ENCODE measurements at regions not wholly inside any gene's neighbourhood (a gene's known extent, or its start where the extent isn't known, plus 50 kb on each side); places are given as distances from the start of the nearest gene placed in this dataset.

GRCh38 chr2:71827524-71827901 is 320.1 kb downstream of the CYP26B1 start:
- no peaks in the 10 kb centered on the region for H3K4me1 Mint-ChIP-seq (ENCODE audit: low read depth)

GRCh38 chr2:71826826-71827523 is 320.7 kb downstream of the CYP26B1 start:
- Mint-ChIP-seq H3K36me3 (no peaks in the 10 kb centered on the region), H3K27ac (no peak overlapping the region), H3K9me3 (ENCODE audit: low read depth) (no peaks in the 10 kb centered on the region), H3K27me3 (peaks cover 9% of the 10 kb centered on the region), H3K4me3 (no peak overlapping the region), H3K4me1 (ENCODE audit: low read depth) (no peaks in the 10 kb centered on the region)

More at GRCh38 chr2:71827524-71827901, 320.1 kb downstream of the CYP26B1 start:
- Mint-ChIP-seq H3K27ac (no peak overlapping the region), H3K36me3 (no peaks in the 10 kb centered on the region), H3K27me3 (peaks cover 8% of the 10 kb centered on the region), H3K9me3 (ENCODE audit: low read depth) (no peaks in the 10 kb centered on the region), H3K4me3 (no peak overlapping the region)

DNA sequence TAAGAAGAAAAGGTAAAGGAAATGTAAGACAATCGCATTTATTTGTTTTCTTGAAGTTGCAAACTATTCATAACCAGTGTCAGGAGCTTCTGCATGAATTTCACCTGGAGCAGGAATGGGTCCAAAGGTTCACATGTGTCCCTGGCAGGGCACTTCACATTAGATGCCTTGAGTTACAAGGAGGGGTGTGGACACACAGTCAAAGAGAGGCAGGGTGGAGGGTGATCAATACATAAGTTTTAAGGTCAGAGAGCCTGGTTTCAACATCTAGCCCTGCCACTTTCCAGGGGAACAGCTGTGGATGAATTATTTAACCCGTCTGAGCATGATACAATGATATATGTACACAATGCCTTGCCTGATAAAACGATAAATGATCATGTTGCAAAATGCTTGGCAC is 321.4 kb downstream of the CYP26B1 start:
- Mint-ChIP-seq H3K27me3 (peaks cover 10% of the 10 kb centered on the region), H3K4me3 (no peak overlapping the region)

GRCh38 chr2:71824436-71824835 is 323.2 kb downstream of the CYP26B1 start:
- Mint-ChIP-seq H3K27me3 (peaks cover 12% of the 10 kb centered on the region), H3K9me3 (ENCODE audit: low read depth) (no peaks in the 10 kb centered on the region), H3K4me1 (ENCODE audit: low read depth) (no peaks in the 10 kb centered on the region), H3K36me3 (no peaks in the 10 kb centered on the region), H3K4me3 (no peak overlapping the region), H3K27ac (no peak overlapping the region)

More for the DNA sequence above, 321.4 kb downstream of the CYP26B1 start:
- H3K9me3 Mint-ChIP-seq (ENCODE audit: low read depth), result no peaks in the 10 kb centered on the region
- H3K4me1 Mint-ChIP-seq (ENCODE audit: low read depth), result no peaks in the 10 kb centered on the region
- H3K27ac Mint-ChIP-seq, result no peak overlapping the region
- no peaks in the 10 kb centered on the region for H3K36me3 Mint-ChIP-seq

- H3K4me3 Mint-ChIP-seq, result no peak overlapping the region
- H3K36me3 Mint-ChIP-seq, result no peaks in the 10 kb centered on the region
- H3K9me3 Mint-ChIP-seq (ENCODE audit: low read depth), result no peaks in the 10 kb centered on the region
These were observed 324.1 kb downstream of the CYP26B1 start for GRCh38 chr2:71823526-71823925.

GRCh38 chr2:71822463-71822862 is 325.2 kb downstream of the CYP26B1 start:
- Mint-ChIP-seq H3K4me3 (no peak overlapping the region), H3K27ac (no peak overlapping the region), H3K4me1 (ENCODE audit: low read depth) (no peaks in the 10 kb centered on the region), H3K36me3 (no peaks in the 10 kb centered on the region), H3K27me3 (peaks cover 13% of the 10 kb centered on the region), H3K9me3 (ENCODE audit: low read depth) (no peaks in the 10 kb centered on the region)

More at GRCh38 chr2:71823526-71823925, 324.1 kb downstream of the CYP26B1 start:
- Mint-ChIP-seq H3K27ac (no peak overlapping the region), H3K27me3 (peaks cover 12% of the 10 kb centered on the region), H3K4me1 (ENCODE audit: low read depth) (no peaks in the 10 kb centered on the region)

DNA sequence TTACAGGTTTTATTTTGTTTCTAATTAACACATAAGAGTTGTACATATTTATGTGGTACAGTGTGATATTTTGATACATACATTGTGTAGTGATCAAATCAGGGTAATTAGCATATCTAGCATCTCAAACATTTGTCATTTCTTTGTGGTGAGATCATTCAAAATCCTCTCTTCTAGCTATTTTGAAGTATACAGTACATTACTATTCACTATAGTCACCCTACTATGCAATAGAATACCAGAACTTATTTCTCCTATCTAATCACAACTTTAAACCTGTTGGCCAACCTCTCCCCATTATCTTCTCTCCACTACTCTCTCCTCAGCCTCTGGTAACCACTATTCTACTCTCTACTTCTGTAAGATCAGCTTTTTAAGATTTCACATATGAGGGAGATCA is 325.8 kb downstream of the CYP26B1 start:
- Mint-ChIP-seq H3K9me3 (ENCODE audit: low read depth) (no peaks in the 10 kb centered on the region), H3K27me3 (peaks cover 16% of the 10 kb centered on the region), H3K4me1 (ENCODE audit: low read depth) (no peaks in the 10 kb centered on the region), H3K4me3 (no peak overlapping the region), H3K27ac (no peak overlapping the region), H3K36me3 (no peaks in the 10 kb centered on the region)

DNA sequence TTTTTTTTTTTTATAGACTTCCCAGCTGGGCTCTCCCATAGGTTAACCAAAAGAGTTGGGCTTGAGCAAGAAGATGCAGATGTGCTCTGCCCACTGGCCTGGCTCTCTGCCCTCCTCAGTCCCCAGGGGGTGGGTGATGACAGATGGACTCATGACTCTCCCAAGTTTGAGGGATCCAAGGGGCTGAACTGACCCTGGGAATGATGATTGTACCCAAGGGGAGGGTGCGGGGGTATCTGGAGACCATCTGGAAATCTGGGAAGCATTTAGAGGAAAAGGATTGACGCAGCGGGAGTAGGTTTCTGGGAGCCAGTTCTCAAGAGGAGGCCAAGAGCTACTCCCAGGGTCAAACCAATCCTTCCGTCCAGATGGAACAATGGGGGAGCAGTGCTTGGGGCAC is 330.8 kb downstream of the CYP26B1 start:
- no peak overlapping the region for H3K27ac Mint-ChIP-seq
- no peaks in the 10 kb centered on the region for H3K36me3 Mint-ChIP-seq
- no peaks in the 10 kb centered on the region for H3K9me3 Mint-ChIP-seq (ENCODE audit: low read depth)
- no peaks in the 10 kb centered on the region for H3K4me1 Mint-ChIP-seq (ENCODE audit: low read depth)
- peaks cover 8% of the 10 kb centered on the region for H3K27me3 Mint-ChIP-seq
- no peak overlapping the region for H3K4me3 Mint-ChIP-seq

GRCh38 chr2:71815701-71816474 is 331.8 kb downstream of the CYP26B1 start:
- Mint-ChIP-seq H3K4me3 (no peak overlapping the region), H3K27me3 (peaks cover 6% of the 10 kb centered on the region), H3K27ac (no peak overlapping the region), H3K9me3 (ENCODE audit: low read depth) (no peaks in the 10 kb centered on the region), H3K36me3 (no peaks in the 10 kb centered on the region), H3K4me1 (ENCODE audit: low read depth) (no peaks in the 10 kb centered on the region)

- H3K4me1 Mint-ChIP-seq (ENCODE audit: low read depth), result no peaks in the 10 kb centered on the region
- no peaks in the 10 kb centered on the region for H3K9me3 Mint-ChIP-seq (ENCODE audit: low read depth)
- H3K27me3 Mint-ChIP-seq, result peaks cover 6% of the 10 kb centered on the region
- H3K27ac Mint-ChIP-seq, result no peak overlapping the region
- H3K36me3 Mint-ChIP-seq, result no peaks in the 10 kb centered on the region
- no peak overlapping the region for H3K4me3 Mint-ChIP-seq
These were observed 332.8 kb downstream of the CYP26B1 start for GRCh38 chr2:71814885-71815284.

DNA sequence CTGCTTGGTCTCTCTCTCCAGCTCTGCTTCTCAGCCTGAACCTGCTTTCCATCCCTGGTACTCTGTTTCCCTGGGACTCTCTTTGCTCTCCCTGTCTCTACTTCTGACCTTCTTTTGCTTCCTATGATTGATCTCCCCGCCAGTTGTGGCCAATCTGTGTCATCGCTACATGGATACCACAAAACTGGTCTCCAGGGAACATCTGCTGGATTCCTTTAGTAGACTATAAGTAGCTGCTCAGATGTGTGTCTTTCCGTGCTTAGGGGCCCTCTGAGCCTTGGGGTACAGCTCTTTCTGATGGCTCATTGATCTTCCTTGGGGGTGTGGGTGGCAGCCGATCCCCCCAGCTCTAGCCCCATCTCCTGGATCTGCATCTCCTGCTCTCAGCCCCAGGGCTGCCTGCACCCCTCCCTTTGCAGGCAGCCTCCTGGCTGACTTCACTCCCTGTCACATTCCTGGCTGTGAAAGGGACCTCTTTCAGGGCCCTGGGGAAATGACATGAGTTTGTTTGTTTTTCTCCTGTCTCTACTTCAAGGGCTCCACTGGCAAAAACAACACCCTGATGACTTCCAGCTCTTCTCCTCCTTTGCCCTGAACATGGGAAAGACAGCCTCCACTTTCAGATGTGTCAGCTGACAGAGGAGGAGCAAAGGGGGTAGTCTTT is 333.7 kb downstream of the CYP26B1 start:
- Mint-ChIP-seq H3K27ac (no peak overlapping the region), H3K4me1 (ENCODE audit: low read depth) (no peaks in the 10 kb centered on the region), H3K4me3 (no peak overlapping the region), H3K36me3 (no peaks in the 10 kb centered on the region), H3K27me3 (peaks cover 6% of the 10 kb centered on the region), H3K9me3 (ENCODE audit: low read depth) (no peaks in the 10 kb centered on the region)

DNA sequence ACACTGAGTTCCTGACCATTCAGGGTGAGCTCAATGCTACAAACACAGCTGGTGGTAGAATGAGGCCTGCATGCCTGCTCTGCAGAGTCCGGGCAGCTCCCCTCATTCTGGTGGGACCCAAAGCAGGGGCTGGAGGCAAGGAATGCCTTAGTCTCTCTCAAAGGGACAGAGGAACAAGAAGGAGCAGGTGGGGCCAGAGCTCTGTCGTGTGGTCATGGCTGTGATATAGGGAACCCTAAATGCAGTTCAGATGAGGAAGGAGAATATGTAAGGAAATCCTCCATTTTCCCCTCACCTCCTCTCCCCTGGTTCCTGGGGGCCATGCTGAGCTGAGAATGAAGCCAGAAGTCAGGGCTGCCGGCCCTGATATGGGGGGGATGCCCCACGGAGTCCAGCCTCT is 334.3 kb downstream of the CYP26B1 start:
- peaks cover 6% of the 10 kb centered on the region for H3K27me3 Mint-ChIP-seq
- H3K9me3 Mint-ChIP-seq (ENCODE audit: low read depth), result no peaks in the 10 kb centered on the region
- no peaks in the 10 kb centered on the region for H3K36me3 Mint-ChIP-seq
- no peak overlapping the region for H3K4me3 Mint-ChIP-seq
- no peaks in the 10 kb centered on the region for H3K4me1 Mint-ChIP-seq (ENCODE audit: low read depth)
- no peak overlapping the region for H3K27ac Mint-ChIP-seq

DNA sequence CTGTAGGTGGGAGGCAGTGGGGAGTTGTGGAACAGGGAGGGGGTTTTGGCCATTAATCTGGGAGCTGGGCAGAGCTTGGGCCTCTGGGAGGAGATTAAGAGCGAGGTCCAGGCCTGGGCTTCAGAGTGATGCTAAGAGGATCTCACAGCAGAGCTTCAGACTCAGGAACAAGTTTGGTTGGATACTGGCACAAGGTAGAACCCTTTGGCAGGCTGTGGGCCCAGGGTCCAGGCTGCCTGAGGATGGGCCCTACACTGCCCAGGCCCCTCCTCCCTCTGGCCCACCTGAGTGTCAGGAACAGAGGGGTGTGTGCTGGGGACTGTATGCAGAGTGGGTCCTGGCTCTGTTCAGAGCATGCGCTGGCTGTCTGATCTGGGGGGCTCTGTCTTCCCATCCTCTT is 334.9 kb downstream of the CYP26B1 start:
- H3K9me3 Mint-ChIP-seq (ENCODE audit: low read depth), result no peaks in the 10 kb centered on the region
- H3K36me3 Mint-ChIP-seq, result no peaks in the 10 kb centered on the region
- H3K27me3 Mint-ChIP-seq, result peaks cover 5% of the 10 kb centered on the region
- H3K4me3 Mint-ChIP-seq, result no peak overlapping the region
- H3K4me1 Mint-ChIP-seq (ENCODE audit: low read depth), result no peaks in the 10 kb centered on the region
- H3K27ac Mint-ChIP-seq, result no peak overlapping the region

- Mint-ChIP-seq H3K36me3 (no peaks in the 10 kb centered on the region), H3K27me3 (peaks cover 2% of the 10 kb centered on the region), H3K9me3 (ENCODE audit: low read depth) (no peaks in the 10 kb centered on the region), H3K27ac (no peak overlapping the region), H3K4me3 (no peak overlapping the region), H3K4me1 (ENCODE audit: low read depth) (no peaks in the 10 kb centered on the region)
These were observed 335.9 kb downstream of the CYP26B1 start for GRCh38 chr2:71811726-71812125.

DNA sequence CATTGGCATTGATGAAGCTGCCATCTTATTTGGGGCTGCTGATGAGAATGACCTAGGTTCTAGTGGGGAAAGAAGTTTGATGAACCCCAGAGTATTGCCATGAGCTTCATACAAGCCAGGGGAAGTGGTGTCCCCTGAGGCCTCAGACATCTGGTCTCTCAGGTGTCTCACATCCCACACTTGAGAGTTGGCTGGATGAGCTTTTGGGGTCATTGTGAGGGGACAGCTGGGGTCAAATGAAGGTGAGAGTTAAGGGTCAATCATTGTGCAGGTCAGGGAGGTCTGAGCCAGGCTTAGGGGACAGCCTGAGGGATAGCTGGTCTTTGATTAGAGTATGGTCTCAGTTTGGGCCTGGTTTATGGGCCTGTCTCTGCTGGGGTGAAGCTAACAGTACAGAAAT is 336.5 kb downstream of the CYP26B1 start:
- H3K9me3 Mint-ChIP-seq (ENCODE audit: low read depth), result no peaks in the 10 kb centered on the region
- no peaks in the 10 kb centered on the region for H3K36me3 Mint-ChIP-seq
- H3K27me3 Mint-ChIP-seq, result peaks cover 2% of the 10 kb centered on the region
- no peak overlapping the region for H3K27ac Mint-ChIP-seq
- H3K4me3 Mint-ChIP-seq, result no peak overlapping the region
- H3K4me1 Mint-ChIP-seq (ENCODE audit: low read depth), result no peaks in the 10 kb centered on the region
